PC-3 (cell line): ENCODE measurements at regions not wholly inside any gene's neighbourhood (a gene's known extent, or its start where the extent isn't known, plus 50 kb on each side); places are given as distances from the start of the nearest gene placed in this dataset.

Experiments
- EZH2 ChIP-seq: fragments of 300-600 bp; sonication (generic); IDR thresholded peaks from one replicate; pipeline ENCODE4 v1.6.1; 2017; ENCODE audit warnings: antibody characterized with exemption, mild to moderate bottlenecking, low read length; ENCODE audit not compliant: unreplicated experiment
- EZH2phosphoT487 ChIP-seq: fragments of 300-600 bp; sonication (generic); IDR thresholded peaks from 2 replicates; pipeline ENCODE4 v1.6.1; 2018; ENCODE audit warnings: mild to moderate bottlenecking, antibody characterized with exemption, low read length, borderline replicate concordance
- TF ChIP-seq, protein P1 (sequence below): fragments of 300-600 bp; sonication (generic); conservative IDR thresholded peaks from 2 replicates; pipeline ENCODE4 v1.5.1; 2017; ENCODE audit warnings: antibody characterized with exemption, low read depth, mild to moderate bottlenecking, low read length

DNA sequence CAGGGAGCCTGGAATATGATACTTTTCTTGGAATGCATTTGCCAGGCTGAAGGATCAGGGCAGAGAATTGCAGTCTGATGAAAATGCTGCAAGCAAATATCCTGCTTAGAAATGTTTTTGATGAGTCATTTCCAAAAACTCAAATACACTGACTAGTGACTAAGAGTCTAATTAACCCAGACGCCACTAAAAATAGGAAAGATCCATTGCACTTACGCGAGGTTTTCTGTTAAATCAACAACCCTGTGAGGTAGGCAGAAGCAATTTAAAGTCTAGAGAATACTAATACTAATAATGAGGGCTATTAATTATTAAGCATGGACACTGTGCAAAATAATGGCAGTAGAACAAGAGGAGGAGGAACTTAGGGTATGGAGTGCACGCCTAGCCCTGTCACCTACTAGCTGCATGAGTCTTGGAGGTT, 130.1 kb upstream of the DOK5 start:
- TF ChIP-seq, protein P1, sequence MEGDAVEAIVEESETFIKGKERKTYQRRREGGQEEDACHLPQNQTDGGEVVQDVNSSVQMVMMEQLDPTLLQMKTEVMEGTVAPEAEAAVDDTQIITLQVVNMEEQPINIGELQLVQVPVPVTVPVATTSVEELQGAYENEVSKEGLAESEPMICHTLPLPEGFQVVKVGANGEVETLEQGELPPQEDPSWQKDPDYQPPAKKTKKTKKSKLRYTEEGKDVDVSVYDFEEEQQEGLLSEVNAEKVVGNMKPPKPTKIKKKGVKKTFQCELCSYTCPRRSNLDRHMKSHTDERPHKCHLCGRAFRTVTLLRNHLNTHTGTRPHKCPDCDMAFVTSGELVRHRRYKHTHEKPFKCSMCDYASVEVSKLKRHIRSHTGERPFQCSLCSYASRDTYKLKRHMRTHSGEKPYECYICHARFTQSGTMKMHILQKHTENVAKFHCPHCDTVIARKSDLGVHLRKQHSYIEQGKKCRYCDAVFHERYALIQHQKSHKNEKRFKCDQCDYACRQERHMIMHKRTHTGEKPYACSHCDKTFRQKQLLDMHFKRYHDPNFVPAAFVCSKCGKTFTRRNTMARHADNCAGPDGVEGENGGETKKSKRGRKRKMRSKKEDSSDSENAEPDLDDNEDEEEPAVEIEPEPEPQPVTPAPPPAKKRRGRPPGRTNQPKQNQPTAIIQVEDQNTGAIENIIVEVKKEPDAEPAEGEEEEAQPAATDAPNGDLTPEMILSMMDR, result no peak
- TF ChIP-seq EZH2 (no peak), EZH2phosphoT487 (no peak)
